ENCODE measurements at regions not wholly inside any gene's neighbourhood (a gene's known extent, or its start where the extent isn't known, plus 50 kb on each side); places are given as distances from the start of the nearest gene placed in this dataset.
A peak's percentile ranks its signal among the peaks of the same experiment; 100 is the strongest.

GRCh38 chr11:11038352-11038751 is 180.5 kb upstream of the ZBED5 start:
- DNase-seq = no peak

GRCh38 chr11:11036848-11037732 is 179.2 kb upstream of the ZBED5 start:
- DNase-seq = peak; percentile 84

DNA sequence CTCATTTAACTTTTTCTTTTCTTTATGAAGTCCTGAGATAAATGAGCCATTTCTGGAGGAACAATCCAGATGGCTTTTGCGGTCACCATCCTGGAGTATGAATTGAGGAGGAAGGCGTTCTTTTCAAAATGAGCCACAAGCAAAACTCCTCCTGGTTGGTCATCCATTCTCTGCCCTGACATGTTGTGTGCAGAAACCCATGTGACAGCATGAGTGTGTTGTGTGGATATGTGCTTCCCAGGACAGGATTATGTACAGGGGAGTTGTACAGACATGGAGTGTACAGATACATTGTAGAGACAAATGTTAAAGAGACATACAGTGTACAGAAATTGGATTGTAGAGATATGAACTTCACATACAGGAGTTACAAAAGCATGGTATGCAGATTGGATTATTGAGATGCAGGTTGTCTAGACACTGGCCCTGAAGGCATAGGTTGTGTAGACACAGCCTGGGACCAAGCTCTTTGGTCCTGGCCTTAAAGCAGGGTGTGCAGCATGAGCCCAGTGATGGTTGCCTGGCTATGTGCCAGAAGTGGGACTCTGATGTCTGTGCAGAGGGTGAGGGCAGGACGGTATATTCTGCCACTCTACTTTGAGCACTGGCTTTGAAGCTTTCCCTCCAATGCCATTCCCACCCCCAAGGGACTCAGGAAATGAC is 178.5 kb upstream of the ZBED5 start:
- DNase-seq = no peak

DNA sequence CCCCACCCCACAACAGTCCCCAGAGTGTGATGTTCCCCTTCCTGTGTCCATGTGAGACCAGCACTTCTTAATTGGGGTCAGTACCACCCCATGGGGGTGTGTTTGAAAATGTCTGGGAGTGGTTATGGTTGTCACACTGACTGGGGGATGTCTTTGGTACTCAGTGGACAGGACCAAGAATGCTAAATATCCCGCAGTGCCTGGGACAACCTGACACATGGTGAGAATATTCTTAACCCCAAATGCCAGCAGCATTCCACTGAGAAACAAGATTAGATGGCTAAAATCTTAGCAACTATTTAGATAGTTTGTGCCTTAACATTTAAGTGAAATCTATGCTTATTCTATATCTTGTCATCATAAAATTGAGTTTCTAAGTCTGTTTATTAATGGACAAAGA is 177.5 kb upstream of the ZBED5 start:
- no peak for DNase-seq

GRCh38 chr11:11034476-11034875 is 176.6 kb upstream of the ZBED5 start:
- DNase-seq = no peak

DNA sequence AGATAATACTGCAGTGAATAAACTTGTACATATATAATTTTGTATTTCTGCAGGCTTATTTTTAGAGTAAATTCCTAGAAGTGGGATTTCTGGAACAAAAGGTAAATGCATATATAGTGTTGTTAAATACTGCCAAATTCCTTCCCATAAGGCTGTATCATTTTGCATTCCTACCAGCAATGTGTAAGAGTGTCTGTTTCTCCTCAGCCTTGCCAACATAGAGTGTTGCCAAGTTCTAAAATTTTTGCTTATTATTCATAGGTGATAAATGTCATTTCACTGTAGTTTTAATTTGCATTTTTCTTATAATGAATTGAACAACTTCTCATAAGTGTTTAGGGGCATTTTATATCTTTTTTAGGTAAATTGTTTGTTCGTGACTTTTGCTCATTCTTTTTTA is 174.2 kb upstream of the ZBED5 start:
- DNase-seq = no peak

GRCh38 chr11:11029027-11029426 is 171.2 kb upstream of the ZBED5 start:
- no peak for DNase-seq

DNA sequence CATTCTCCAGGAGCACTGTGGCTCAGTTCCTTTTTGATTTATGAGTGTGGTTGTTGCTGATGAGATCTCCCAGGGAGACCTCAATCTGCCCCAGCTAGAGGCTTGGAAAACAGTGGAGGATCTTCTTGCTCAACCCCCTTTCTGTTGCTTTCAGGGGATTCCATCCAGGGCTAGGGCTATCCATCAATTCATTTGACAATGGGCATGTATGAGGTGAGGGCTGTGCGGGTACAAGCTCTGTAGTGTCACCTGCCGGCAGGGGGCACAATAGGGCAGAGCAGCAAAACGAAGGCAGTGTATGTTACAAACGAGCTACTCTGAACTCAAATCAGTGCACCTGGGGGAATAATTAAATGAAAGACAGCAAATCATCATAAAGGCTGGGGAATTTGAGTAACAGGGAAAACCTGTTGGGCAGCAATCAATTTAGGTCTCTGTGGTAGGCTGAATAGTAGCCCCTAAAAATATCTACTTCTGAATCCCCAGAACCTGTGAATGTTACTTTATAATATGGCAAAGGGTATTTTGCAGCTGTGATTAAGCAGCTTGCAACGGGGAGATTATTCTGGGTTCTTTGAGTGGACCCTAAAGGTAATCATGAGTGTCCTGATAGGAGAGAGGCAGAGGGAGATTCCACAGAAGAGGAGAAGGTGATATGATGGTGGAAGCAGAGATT is 170.3 kb upstream of the ZBED5 start:
- DNase-seq = peak; percentile 88

GRCh38 chr11:11027288-11027687 is 169.4 kb upstream of the ZBED5 start:
- DNase-seq = no peak

GRCh38 chr11:11025087-11025486 is 167.2 kb upstream of the ZBED5 start:
- DNase-seq = no peak

DNA sequence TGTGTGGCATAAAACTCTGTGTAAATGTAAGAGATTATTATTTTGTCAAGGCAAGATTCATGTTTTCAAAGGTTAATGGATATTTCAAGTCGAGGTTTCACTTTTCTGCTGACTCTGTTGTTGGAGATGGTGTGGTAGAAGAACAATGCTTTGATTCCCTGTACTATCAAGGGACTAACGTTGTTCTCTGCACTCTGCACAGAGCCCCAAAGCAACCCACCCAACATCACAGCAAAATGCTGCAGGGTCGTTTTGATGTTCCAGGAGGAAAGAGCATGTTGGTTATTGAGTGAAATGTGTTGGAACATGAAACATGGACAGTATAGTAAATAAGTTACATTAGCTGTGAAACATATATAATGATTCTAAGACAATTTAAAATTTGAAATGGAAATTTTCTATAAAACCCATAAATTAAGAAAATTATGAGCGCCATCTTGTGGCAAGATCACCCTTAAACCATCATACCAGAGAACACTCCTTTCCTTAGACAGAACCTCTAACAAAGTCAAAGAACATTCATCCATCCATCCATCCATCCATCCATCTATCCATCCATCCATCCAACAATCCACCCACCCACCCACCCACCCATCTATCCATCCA is 164.4 kb upstream of the ZBED5 start:
- DNase-seq = peak; percentile 34

DNA sequence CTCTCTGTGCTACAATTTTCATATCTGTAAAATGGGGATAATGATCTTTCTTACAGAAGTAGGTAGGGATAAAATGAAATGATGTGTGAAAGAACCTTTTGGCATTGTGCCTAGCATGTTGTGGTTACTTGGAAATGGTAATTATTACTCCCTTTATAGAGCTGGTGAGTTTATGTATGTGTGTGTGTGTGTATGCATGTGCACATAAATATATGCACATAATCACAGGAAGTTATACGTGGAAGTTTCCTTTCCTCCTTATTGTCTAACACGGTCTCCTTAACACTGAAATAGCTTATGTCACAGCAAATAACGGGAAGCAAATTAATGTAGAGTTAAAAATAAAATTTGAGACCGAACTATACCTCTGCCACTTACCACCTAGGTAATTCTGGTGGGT is 163.7 kb upstream of the ZBED5 start:
- DNase-seq = no peak

DNA sequence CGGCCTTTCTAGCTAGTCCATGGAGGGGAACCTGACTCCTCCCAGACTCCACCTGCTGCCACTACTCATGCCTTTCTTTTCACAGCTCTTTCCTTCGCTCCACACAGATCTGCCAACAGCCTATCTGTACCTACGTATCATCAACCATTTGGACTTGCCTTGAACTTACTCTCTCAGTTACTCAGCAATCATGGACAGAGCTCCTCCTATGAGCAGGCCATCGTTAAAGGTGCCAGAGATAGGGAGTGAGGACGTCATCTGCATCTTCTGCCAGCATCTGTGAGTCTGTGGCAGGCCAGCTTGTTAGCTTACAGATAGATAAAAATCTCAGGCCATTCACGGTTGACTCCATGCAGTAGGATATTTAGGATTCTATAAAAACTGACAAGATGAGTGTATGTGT is 162.9 kb upstream of the ZBED5 start:
- DNase-seq = no peak

DNA sequence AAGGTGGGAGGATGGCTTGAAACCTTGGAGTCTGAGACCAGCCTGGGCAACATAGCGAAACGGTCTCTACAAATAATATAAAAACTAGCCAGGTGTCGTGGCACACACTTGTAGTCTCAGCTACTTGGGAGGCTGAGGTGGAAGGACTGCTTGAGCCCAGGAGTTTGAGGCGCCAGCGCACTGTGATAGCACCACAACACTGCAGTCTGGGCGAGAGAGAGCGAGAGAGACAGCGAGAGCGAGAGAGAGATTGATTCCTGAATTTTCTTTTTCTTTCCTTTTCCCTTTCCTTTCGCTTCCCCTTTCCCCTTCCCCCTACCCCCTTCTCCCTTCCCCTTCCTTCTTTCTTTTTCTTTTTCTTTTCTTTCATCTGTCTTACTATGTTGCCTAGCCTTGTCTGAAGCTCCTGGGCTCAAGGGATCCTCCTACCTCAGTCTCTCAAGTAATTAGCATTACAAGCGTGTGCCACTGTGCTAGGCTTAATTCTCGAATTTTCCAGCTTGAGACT is 162.4 kb upstream of the ZBED5 start:
- no peak for DNase-seq

DNA sequence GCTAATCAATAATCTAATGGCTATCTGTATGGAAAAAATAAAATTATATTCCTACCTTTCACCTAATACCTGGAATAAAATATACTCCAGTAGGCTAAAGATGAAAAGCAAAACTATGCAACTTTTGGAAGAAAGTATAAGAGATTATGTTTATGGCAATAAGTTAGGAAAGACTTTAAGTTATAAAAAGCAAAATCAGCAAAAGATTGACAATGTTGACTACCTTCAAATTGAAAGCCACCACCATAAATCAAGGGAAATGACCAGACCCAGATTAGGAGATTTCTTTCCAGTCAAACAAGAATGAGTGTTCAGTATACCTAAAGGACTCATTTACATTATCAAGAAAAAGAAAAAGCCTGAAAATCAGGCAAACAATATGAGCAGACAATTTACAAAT is 159.1 kb upstream of the ZBED5 start:
- DNase-seq = no peak

- DNase-seq = no peak
Measured at GRCh38 chr11:11016068-11016467, 158.2 kb upstream of the ZBED5 start.

DNA sequence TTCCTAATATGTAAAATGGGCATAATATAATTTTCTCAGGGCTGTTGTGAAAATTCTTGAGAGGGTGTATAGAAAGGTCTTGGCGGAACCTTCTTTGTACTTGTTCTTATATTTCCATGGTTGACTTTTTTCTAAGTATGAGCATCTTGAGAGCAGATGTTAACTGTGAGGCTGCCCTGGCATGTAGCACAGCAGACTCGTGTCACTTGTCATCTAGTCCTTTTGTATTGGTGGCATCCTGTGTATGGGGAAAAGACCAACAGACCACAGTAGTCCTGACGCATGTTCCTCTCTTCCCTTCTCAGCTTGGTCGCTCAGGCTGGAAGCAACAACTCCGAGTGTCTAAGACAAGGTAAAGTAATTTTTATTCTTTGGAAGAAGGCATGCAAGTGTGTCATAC is 153.8 kb upstream of the ZBED5 start:
- no peak for DNase-seq

GRCh38 chr11:11010624-11011127 is 152.8 kb upstream of the ZBED5 start:
- DNase-seq = peak; percentile 31

DNA sequence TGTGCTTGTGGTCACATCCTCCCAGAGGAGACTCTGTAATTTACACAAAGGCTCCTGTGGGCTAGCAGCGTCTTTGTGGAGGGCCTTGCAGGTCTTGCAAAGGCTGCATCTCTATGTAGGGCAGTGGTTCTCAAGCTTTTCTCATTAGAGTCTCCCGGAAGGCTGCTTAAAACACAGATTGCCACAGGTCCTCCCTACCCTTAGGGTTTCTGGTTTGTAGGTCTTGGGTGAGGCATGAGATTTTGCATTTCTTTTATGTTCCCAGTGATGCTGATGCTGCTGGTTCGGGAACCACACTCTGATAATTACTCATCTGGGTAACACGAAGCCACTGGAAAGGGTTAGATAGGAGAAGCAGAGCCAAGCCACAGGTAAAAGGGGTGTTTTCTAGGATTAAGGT is 151.3 kb upstream of the ZBED5 start:
- no peak for DNase-seq

GRCh38 chr11:11004069-11004468 is 146.2 kb upstream of the ZBED5 start:
- DNase-seq = no peak

DNA sequence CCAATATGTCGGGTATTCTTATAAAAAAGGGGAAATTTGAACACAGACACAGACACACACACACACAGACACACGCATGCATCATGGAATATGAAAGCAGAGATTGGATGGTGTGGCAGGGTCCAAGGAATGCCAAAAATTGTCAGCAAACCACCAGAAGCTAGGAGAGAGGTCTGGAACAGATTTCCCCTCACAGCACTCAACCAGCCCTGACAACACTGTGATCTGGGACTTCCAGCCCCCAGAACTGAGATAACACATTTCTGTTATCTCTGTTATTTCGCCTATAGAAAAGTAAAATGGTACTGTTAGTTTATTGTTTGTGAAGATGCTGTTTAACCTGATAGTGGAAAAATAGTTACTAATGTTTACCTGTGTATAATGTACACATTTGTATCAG is 145.4 kb upstream of the ZBED5 start:
- no peak for DNase-seq

GRCh38 chr11:11000579-11001283 is 142.9 kb upstream of the ZBED5 start:
- no peak for DNase-seq
